ENCODE measurements at regions not wholly inside any gene's neighbourhood (a gene's known extent, or its start where the extent isn't known, plus 50 kb on each side); places are given as distances from the start of the nearest gene placed in this dataset.

DNA sequence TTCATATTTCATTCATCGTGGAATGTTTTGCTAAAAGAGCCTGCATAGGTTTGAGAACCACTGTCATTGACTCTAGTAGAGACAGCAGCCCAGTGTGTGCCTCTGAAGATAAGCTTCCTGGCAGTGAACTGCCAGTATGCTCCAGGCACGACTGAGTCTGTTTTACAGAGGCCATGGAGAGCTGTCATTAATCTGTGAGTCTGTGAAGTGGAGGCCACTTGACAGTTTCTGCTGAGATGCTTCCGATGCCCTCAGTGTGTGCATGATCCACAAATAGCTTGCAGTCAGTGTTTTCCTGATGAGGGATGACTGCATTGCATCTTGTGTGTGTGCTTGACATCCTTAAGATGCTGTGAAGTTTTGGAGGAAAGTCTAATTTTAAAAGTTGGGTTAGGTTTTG lies 162.2 kb downstream of the PFKFB3 start:
- H3K9me3 ChIP-seq (replicated peaks in 1 of 2; ENCODE audit: control insufficient read depth in 1 of 2, insufficient read depth in 1 of 2, low read length in 2 of 2) = peaks cover 0 to 3% of the 10 kb centered on the region in 2 donors
- H3K27ac ChIP-seq (ENCODE audit: low read depth in 1 of 2, low read length in 2 of 2) = no peak overlapping the region
- H3K4me2 ChIP-seq (replicated peaks; ENCODE audit: extremely low read depth, low read length, poor library complexity, severe bottlenecking) = no peak overlapping the region
- H3K9ac ChIP-seq (ENCODE audit: insufficient read depth, low read length, poor library complexity, severe bottlenecking) = no peak overlapping the region
- H3K27me3 Mint-ChIP-seq (ENCODE audit: low read depth in 3 of 3) = peaks cover 0 to 1% (median 0%) of the 10 kb centered on the region in 3 donors
- WGBS (ENCODE audit: insufficient coverage) = 70% methylated on average over 3 of the region's 3 CpGs
- no peak overlapping the region for H3K27ac Mint-ChIP-seq
- TF ChIP-seq, protein P1, sequence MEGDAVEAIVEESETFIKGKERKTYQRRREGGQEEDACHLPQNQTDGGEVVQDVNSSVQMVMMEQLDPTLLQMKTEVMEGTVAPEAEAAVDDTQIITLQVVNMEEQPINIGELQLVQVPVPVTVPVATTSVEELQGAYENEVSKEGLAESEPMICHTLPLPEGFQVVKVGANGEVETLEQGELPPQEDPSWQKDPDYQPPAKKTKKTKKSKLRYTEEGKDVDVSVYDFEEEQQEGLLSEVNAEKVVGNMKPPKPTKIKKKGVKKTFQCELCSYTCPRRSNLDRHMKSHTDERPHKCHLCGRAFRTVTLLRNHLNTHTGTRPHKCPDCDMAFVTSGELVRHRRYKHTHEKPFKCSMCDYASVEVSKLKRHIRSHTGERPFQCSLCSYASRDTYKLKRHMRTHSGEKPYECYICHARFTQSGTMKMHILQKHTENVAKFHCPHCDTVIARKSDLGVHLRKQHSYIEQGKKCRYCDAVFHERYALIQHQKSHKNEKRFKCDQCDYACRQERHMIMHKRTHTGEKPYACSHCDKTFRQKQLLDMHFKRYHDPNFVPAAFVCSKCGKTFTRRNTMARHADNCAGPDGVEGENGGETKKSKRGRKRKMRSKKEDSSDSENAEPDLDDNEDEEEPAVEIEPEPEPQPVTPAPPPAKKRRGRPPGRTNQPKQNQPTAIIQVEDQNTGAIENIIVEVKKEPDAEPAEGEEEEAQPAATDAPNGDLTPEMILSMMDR (IDR thresholded peaks at IDR 0.05) = no peak
- no peaks in the 10 kb centered on the region for H3K36me3 ChIP-seq (replicated peaks in 1 of 2; ENCODE audit: control insufficient read depth in 1 of 2, insufficient read depth in 2 of 2, low read length in 2 of 2)
- no peaks in the 10 kb centered on the region for H3K36me3 Mint-ChIP-seq
- intact Hi-C loops (cut with micrococcal nuclease) = no loop called here
- no peaks in the 10 kb centered on the region for H3K27me3 ChIP-seq (ENCODE audit: control insufficient read depth in 2 of 2, insufficient read depth in 2 of 2, low read length in 2 of 2)
- no peak overlapping the region for H3K4me3 ChIP-seq (replicated peaks in 1 of 3; ENCODE audit: low read depth in 2 of 3, low read length in 3 of 3)
- no peak overlapping the region for H2AFZ ChIP-seq (ENCODE audit: insufficient read depth, low read depth, low read length, poor library complexity, severe bottlenecking)
- no peaks in the 10 kb centered on the region for H3K79me2 ChIP-seq (ENCODE audit: insufficient read depth, low read length)
- H3K4me1 Mint-ChIP-seq = peaks cover 20% of the 10 kb centered on the region
- H4K20me1 ChIP-seq (ENCODE audit: insufficient read depth, low read length) = no peaks in the 10 kb centered on the region
- peaks cover 6 to 14% of the 10 kb centered on the region in 2 donors for H3K4me1 ChIP-seq (ENCODE audit: control insufficient read depth in 1 of 2, insufficient read depth in 2 of 2, low read length in 2 of 2)
- no peak for DNase-seq
- no peak overlapping the region for H3K4me3 Mint-ChIP-seq
- H3K9me3 Mint-ChIP-seq = peaks cover 5 to 24% (median 8%) of the 10 kb centered on the region in 7 donors

DNA sequence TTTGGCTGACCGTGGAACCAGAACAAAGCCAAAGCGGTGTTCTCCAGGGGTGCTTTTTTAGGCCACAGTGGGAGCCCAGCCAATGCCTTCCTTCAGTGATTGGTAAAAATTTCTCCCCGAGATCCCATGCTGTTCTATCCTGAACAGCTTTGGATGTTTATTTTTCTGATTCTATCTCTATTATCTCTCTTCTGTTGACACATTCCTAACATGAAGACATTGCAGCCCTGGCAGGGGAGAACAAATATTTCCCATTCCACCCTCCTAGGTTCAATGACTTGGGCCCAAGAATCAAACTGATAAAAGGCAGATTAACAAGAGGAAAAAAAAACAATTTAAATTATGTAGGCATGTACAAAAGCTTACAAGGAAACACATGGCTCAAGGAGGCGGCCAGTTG lies 162.7 kb downstream of the PFKFB3 start:
- Mint-ChIP-seq H3K36me3 (no peaks in the 10 kb centered on the region), H3K9me3 (peaks cover 4 to 21% (median 7%) of the 10 kb centered on the region in 7 donors), H3K4me1 (peaks cover 20% of the 10 kb centered on the region), H3K4me3 (no peak overlapping the region), H3K27me3 (ENCODE audit: low read depth in 3 of 3) (peaks cover 0 to 1% (median 0%) of the 10 kb centered on the region in 3 donors), H3K27ac (no peak overlapping the region)
- H3K27ac ChIP-seq (ENCODE audit: low read depth in 1 of 2, low read length in 2 of 2) = no peak overlapping the region
- no peak overlapping the region for H3K4me2 ChIP-seq (replicated peaks; ENCODE audit: extremely low read depth, low read length, poor library complexity, severe bottlenecking)
- no peaks in the 10 kb centered on the region for H3K36me3 ChIP-seq (replicated peaks in 1 of 2; ENCODE audit: control insufficient read depth in 1 of 2, insufficient read depth in 2 of 2, low read length in 2 of 2)
- no peak overlapping the region for H3K4me3 ChIP-seq (replicated peaks in 1 of 3; ENCODE audit: low read depth in 2 of 3, low read length in 3 of 3)
- no peak for DNase-seq
- no peaks in the 10 kb centered on the region for H3K27me3 ChIP-seq (ENCODE audit: control insufficient read depth in 2 of 2, insufficient read depth in 2 of 2, low read length in 2 of 2)
- H4K20me1 ChIP-seq (ENCODE audit: insufficient read depth, low read length) = no peaks in the 10 kb centered on the region
- H2AFZ ChIP-seq (ENCODE audit: insufficient read depth, low read depth, low read length, poor library complexity, severe bottlenecking) = no peak overlapping the region
- intact Hi-C loops (cut with micrococcal nuclease) = no loop called here
- no peak overlapping the region for H3K9ac ChIP-seq (ENCODE audit: insufficient read depth, low read length, poor library complexity, severe bottlenecking)
- TF ChIP-seq, protein P1 (IDR thresholded peaks at IDR 0.05) = no peak
- no peaks in the 10 kb centered on the region for H3K79me2 ChIP-seq (ENCODE audit: insufficient read depth, low read length)
- 100% methylated on average over 2 of the region's 4 CpGs for WGBS (ENCODE audit: insufficient coverage)
- peaks cover 6 to 14% of the 10 kb centered on the region in 2 donors for H3K4me1 ChIP-seq (ENCODE audit: control insufficient read depth in 1 of 2, insufficient read depth in 2 of 2, low read length in 2 of 2)
- H3K9me3 ChIP-seq (replicated peaks in 1 of 2; ENCODE audit: control insufficient read depth in 1 of 2, insufficient read depth in 1 of 2, low read length in 2 of 2) = peaks cover 0 to 3% of the 10 kb centered on the region in 2 donors
